ENCODE measurements at regions not wholly inside any gene's neighbourhood (a gene's known extent, or its start where the extent isn't known, plus 50 kb on each side); places are given as distances from the start of the nearest gene placed in this dataset.

- peak; percentile 35 for DNase-seq (ENCODE audit: low read depth)
Measured at GRCh38 chr6:141451511-141452353, 681.0 kb upstream of the GJE1 start.

- DNase-seq (ENCODE audit: low read depth), result no peak
Measured at GRCh38 chr6:141451181-141451510, 681.6 kb upstream of the GJE1 start.

DNA sequence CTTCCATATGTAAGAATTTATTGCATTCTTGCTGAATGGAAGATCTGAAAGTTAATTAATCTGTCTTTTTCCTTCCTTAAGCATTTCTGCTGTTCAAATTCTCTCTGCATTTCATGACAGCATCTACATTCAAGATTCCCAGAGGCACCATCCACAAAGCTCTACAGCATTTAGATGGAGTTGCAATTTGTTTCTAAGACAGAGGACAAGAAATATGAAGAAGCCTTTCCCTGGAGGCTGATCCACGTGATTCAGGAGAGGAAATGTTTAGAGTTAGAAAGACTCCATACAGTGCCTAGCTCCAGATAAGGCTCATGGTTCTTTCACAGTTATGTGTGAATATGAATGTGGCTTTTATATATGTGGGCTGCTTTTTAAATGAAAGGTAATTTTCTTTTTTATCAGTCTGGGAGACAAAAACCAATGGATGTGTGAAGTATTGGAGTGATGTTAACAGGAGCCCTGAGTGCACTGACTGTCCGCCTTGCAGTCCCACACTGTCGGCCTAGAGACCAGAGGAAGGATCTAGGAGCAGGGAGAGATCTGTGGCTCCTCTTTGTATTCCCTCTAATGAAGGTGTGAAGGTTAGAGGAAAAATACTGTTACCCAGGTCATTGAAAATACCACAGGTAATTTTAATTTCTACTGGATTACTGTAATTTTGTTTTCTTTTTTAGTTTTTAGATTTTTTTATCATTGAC lies 686.6 kb upstream of the GJE1 start:
- DNase-seq (ENCODE audit: low read depth), result no peak

DNA sequence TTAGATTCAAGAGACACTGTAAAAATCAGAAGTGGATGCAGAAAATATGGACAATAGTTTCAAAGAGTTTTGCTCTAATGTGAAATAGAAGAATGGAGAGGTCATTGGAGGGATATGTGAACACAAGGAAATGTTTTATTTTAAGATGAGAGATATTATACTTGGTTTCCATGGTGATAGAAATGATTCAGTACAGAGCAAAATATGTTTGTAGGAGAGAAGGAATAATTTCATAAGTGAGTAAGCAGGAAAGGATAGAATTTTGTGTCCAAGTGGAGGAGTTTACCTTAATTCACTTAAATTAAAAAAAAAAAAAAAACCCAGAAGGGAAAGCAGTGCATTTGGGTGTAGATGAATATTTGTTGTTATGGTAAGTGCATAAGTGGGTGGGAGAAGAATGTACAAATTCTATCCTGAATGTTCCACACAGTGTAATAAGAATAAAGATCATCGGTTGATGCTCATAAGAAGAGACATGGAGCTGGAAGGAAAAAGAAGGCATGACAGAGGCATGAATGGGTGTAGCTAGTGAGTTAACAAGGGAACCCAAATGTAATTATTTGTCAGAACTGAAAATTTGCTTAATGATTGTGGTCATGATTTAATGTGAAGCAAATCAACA lies 688.9 kb upstream of the GJE1 start:
- DNase-seq (ENCODE audit: low read depth), result no peak

DNA sequence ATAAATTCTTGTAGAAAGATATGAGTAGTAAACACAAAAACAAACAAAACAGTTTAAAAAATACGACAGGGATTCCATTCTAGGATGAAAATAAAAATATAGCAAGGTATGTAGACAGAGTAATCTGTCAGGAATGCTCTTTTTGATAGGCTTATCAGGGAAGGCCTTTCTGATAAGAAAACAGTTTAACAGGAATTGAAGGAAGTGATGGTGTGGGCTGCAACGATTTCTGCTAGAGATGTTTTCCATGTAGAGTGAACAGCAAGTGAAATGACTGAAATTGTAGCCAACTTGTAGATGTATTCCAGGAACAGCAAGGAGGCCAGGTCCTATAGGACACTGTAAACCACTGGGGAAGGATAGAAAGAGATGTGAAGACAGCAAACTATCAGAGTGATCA lies 689.7 kb upstream of the GJE1 start:
- no peak for DNase-seq (ENCODE audit: low read depth)

DNA sequence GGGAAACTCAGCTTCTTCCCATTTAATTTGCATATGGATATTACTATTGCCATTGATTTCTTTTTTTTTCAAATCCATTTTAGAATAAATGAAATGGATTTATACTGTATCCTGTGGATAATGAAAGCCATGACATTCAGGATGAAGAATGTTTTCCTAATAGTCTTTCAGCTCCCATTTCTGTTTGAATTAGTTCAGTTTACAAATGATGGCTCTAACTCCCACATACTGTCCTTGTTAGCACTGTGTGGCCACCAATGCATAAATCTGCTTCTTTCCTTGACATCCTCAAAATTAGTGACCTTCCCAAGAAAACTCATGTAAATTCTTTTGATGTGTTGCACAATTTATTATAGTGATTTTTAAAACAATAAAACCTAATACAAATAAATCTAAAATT lies 693.2 kb upstream of the GJE1 start:
- DNase-seq (ENCODE audit: low read depth), result no peak

DNA sequence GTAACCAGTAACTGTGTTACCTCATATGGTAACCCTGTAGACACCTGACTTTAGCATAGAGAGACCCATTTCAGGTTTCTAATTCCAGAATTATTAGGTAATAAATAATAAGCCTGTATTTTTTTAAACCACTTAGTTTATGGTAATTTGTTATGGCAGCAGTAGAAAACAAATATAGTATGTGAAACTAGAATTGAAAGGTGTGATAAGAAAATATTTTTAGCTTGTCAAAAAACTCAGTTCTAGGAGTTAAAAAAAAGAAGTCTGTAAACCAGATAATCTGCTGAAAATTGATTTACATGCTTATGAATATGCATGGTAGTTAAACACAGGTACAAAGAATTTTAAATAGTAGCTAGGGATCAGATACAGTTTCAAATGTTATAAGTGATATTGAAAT lies 695.0 kb upstream of the GJE1 start:
- DNase-seq (ENCODE audit: low read depth), result no peak

GRCh38 chr6:141437011-141437410 lies 695.7 kb upstream of the GJE1 start:
- no peak for DNase-seq (ENCODE audit: low read depth)

GRCh38 chr6:141426400-141426980 lies 706.2 kb upstream of the GJE1 start:
- peak; percentile 45 for DNase-seq (ENCODE audit: low read depth)

- DNase-seq (ENCODE audit: low read depth), result peak; percentile 46
Measured at GRCh38 chr6:141421378-141421777, 711.3 kb upstream of the GJE1 start.

DNA sequence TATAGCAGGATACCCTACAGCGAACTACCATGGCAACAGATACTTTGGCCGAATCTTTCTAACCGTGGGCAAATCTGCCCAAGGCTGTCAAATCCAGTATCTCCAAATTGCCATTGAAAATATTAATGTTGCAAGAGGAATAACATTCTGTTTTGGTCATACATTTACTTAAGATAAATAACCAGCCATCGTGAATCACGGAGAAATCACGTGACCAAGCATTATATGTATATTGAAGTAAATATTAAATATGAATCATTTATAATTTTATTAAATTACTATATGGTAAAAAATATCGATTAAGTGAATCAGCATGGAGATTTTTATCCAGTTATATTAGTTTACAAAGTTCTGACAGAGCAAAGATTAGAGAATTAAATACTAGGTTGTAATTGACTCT lies 714.6 kb upstream of the GJE1 start:
- no peak for DNase-seq (ENCODE audit: low read depth)

- DNase-seq (ENCODE audit: low read depth), result no peak
Measured at GRCh38 chr6:141415896-141416295, 716.8 kb upstream of the GJE1 start.

DNA sequence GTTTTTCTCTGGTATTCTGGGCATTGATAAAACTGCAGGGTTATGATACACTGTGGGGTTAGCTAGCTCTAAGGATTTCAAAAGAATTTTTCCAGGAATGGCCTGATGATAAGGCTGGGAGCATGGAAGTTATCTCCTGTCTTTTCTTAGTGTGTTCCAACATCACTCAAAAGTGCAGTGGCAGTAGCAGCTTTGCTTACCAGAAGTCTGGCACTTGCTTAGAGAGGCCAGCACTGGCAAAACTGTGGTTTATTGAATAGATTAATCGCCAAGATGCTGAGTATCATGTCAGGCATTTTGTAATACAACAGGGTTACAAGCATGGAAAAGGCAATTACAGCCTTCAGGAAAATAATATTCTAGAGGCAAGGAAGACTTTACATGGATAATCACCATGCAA lies 719.5 kb upstream of the GJE1 start:
- no peak for DNase-seq (ENCODE audit: low read depth)

GRCh38 chr6:141406761-141407160 lies 726.0 kb upstream of the GJE1 start:
- no peak for DNase-seq (ENCODE audit: low read depth)

DNA sequence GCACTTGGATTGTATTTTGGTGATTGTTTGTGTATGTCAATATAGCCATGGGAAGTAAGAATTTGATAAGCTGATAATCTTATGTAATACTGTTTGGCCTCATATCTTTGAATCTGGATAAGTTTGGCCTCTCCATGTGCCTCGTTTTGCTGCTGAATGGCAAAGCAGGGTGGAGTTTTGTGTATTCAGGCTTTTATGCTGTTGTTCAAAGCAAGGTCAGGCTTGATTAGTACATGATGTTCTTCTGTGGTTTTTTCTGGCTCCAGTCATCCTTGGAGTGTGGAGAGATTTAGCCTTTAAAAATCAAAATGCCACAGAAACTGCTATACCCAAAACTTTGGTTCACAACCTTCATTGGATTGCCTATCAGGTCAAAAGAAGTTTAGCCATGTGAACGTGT lies 728.9 kb upstream of the GJE1 start:
- no peak for DNase-seq (ENCODE audit: low read depth)

GRCh38 chr6:141403103-141403502 lies 729.6 kb upstream of the GJE1 start:
- DNase-seq (ENCODE audit: low read depth), result no peak

DNA sequence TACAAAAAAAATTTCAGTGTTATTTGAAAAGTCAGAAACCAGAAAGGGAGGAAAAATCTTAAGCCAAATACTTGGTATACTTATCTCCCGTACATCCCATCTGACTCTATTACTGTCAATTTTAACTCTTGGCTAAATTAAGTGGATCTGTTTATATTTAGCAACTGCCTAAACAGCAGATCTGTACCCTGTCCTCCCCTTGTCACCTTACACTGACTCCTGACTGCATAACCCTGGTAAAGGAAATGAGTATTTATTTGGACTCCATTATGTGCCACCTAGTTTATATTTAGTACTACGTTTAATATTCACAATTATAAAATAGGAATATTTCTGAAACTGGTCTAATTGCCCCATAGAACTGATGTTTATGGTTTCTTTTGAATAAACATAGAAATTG lies 730.2 kb upstream of the GJE1 start:
- DNase-seq (ENCODE audit: low read depth), result no peak

- DNase-seq (ENCODE audit: low read depth), result no peak
Measured at GRCh38 chr6:141401851-141402250, 730.9 kb upstream of the GJE1 start.

- peak; percentile 47 for DNase-seq (ENCODE audit: low read depth)
Measured at GRCh38 chr6:141401168-141401567, 731.6 kb upstream of the GJE1 start.

GRCh38 chr6:141398949-141399348 lies 733.8 kb upstream of the GJE1 start:
- DNase-seq (ENCODE audit: low read depth), result peak; percentile 46

- no peak for DNase-seq (ENCODE audit: low read depth)
Measured at GRCh38 chr6:141395443-141396008, 737.2 kb upstream of the GJE1 start.

- DNase-seq (ENCODE audit: low read depth), result no peak
Measured at GRCh38 chr6:141394565-141395051, 738.1 kb upstream of the GJE1 start.

Measured in GM04504 (cell line).